ENCODE measurements at regions not wholly inside any gene's neighbourhood (a gene's known extent, or its start where the extent isn't known, plus 50 kb on each side); places are given as distances from the start of the nearest gene placed in this dataset.
"Not testable (repeated sequence)": the region's sequence is repeated elsewhere in the genome, so short reads cannot be mapped to it uniquely, and the experiment has no call there.

- TF ChIP-seq, protein P1, sequence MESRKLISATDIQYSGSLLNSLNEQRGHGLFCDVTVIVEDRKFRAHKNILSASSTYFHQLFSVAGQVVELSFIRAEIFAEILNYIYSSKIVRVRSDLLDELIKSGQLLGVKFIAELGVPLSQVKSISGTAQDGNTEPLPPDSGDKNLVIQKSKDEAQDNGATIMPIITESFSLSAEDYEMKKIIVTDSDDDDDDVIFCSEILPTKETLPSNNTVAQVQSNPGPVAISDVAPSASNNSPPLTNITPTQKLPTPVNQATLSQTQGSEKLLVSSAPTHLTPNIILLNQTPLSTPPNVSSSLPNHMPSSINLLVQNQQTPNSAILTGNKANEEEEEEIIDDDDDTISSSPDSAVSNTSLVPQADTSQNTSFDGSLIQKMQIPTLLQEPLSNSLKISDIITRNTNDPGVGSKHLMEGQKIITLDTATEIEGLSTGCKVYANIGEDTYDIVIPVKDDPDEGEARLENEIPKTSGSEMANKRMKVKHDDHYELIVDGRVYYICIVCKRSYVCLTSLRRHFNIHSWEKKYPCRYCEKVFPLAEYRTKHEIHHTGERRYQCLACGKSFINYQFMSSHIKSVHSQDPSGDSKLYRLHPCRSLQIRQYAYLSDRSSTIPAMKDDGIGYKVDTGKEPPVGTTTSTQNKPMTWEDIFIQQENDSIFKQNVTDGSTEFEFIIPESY (IDR thresholded peaks at IDR 0.05): not testable (repeated sequence)
- TF ChIP-seq REST (IDR thresholded peaks at IDR 0.05); MAX (IDR thresholded peaks at IDR 0.05); YY1 (IDR thresholded peaks at IDR 0.05); CTCF (IDR thresholded peaks at IDR 0.05; ENCODE audit: low read depth, low read length, missing input control); GABPA (IDR thresholded peaks at IDR 0.05 in 1 of 2, conservative IDR thresholded peaks at IDR 0.05 in 1 of 2); JUND (IDR thresholded peaks at IDR 0.05); TAF1 (conservative IDR thresholded peaks at IDR 0.05); NR2F2 (IDR thresholded peaks at IDR 0.05): not testable (repeated sequence)
Measured at GRCh38 chr12:34309806-34310804, 287.8 kb downstream of the ALG10 start.
